H1 (cell line): ENCODE measurements at regions not wholly inside any gene's neighbourhood (a gene's known extent, or its start where the extent isn't known, plus 50 kb on each side); places are given as distances from the start of the nearest gene placed in this dataset.

Experiments used
- CTCF ChIP-seq, 3 experiments: IDR thresholded peaks; 1 replicate in 2 of 3; 2 replicates in 1 of 3; pipeline versions ENCODE4 v1.5.1 to v1.6.1; 2011; ENCODE audit warnings: low read length in 3 of 3, mild to moderate bottlenecking in 3 of 3, inconsistent platforms in 2 of 3, low read depth in 1 of 3, moderate library complexity in 1 of 3; ENCODE audit not compliant: insufficient read depth in 1 of 3; ENCODE audit errors: control extremely low read depth in 1 of 3
- HDAC6 ChIP-seq: IDR thresholded peaks from one replicate; pipeline ENCODE4 v1.7.1; 2012; ENCODE audit warnings: low read depth, mild to moderate bottlenecking, inconsistent platforms, low read length, moderate library complexity
- JUND ChIP-seq: IDR thresholded peaks from 2 replicates; pipeline ENCODE4 v1.6.1; 2011; ENCODE audit warnings: mild to moderate bottlenecking, improper control_type of control experiment, low read length
- PHF8 ChIP-seq: fragments of 200-600 bp; sonication (generic); conservative IDR thresholded peaks from 2 replicates; pipeline ENCODE4 v1.7.1; 2012; ENCODE audit warnings: low read depth, mild to moderate bottlenecking, inconsistent platforms, low read length, moderate library complexity
- SAP30 ChIP-seq: fragments of 300-600 bp; sonication (generic); IDR thresholded peaks from 2 replicates; pipeline ENCODE4 v1.7.1; 2012; ENCODE audit warnings: low read length, moderate library complexity, mild to moderate bottlenecking, inconsistent platforms; ENCODE audit not compliant: insufficient read depth, insufficient replicate concordance
- TAF1 ChIP-seq: IDR thresholded peaks from 2 replicates; pipeline ENCODE4 v1.6.1; 2011; ENCODE audit warnings: mild to moderate bottlenecking, low read depth, low read length
- ZNF274 ChIP-seq: IDR thresholded peaks from 2 replicates; pipeline ENCODE4 v1.7.0; 2012; ENCODE audit warnings: low read length, borderline replicate concordance; ENCODE audit errors: extremely low read depth
- TF ChIP-seq, protein P1 (sequence below): IDR thresholded peaks from 2 replicates; pipeline ENCODE4 v1.6.1; 2012; ENCODE audit warnings: low read length, inconsistent platforms

DNA sequence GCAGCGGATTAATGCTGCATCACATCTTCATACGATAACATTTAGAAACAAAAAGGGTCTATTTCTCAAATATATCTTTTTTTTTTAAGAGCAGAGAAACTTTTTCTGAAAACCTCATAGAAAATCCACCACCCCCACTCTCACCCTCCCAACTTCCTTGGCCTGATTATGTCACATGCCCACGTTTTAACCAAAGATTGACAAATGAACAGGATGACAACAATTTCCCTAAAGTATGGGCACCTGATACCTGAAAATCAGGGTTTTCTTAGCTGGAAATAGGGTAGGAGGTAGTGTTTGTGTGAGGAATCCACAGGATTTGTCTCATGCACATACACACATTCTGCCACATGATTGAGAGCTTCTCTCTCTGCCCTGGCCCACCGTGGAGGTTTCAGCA lies 74.7 kb upstream of the MDM1 start:
- TF ChIP-seq, protein P1, sequence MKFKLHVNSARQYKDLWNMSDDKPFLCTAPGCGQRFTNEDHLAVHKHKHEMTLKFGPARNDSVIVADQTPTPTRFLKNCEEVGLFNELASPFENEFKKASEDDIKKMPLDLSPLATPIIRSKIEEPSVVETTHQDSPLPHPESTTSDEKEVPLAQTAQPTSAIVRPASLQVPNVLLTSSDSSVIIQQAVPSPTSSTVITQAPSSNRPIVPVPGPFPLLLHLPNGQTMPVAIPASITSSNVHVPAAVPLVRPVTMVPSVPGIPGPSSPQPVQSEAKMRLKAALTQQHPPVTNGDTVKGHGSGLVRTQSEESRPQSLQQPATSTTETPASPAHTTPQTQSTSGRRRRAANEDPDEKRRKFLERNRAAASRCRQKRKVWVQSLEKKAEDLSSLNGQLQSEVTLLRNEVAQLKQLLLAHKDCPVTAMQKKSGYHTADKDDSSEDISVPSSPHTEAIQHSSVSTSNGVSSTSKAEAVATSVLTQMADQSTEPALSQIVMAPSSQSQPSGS: no peak
- no peak for TF ChIP-seq TAF1
- no peak for TF ChIP-seq JUND
- TF ChIP-seq CTCF (IDR thresholded peaks at IDR 0.05; ENCODE audit: control extremely low read depth in 1 of 3, insufficient read depth in 1 of 3, low read depth in 1 of 3, low read length in 3 of 3): no peak
- no peak for TF ChIP-seq PHF8
- no peak for TF ChIP-seq HDAC6
- TF ChIP-seq SAP30: no peak
- TF ChIP-seq ZNF274: no peak
